SH-SY5Y (cell line): ENCODE measurements at regions not wholly inside any gene's neighbourhood (a gene's known extent, or its start where the extent isn't known, plus 50 kb on each side); places are given as distances from the start of the nearest gene placed in this dataset.

Source experiments
- GATA2 ChIP-seq: IDR thresholded peaks from 2 replicates; pipeline ENCODE4 v1.6.1; 2011; ENCODE audit warnings: mild to moderate bottlenecking, low read depth, low read length
- GATA3 ChIP-seq: IDR thresholded peaks from 2 replicates; pipeline ENCODE4 v1.6.1; 2011; ENCODE audit warnings: low read depth, mild to moderate bottlenecking, low read length, moderate library complexity

- no peak for TF ChIP-seq GATA2
- TF ChIP-seq GATA3 = no peak
Measured at GRCh38 chr13:106709522-106709921, 141.6 kb upstream of the ARGLU1 start.

GRCh38 chr13:106702505-106702904, 134.6 kb upstream of the ARGLU1 start:
- TF ChIP-seq GATA2 (no peak), GATA3 (no peak)

DNA sequence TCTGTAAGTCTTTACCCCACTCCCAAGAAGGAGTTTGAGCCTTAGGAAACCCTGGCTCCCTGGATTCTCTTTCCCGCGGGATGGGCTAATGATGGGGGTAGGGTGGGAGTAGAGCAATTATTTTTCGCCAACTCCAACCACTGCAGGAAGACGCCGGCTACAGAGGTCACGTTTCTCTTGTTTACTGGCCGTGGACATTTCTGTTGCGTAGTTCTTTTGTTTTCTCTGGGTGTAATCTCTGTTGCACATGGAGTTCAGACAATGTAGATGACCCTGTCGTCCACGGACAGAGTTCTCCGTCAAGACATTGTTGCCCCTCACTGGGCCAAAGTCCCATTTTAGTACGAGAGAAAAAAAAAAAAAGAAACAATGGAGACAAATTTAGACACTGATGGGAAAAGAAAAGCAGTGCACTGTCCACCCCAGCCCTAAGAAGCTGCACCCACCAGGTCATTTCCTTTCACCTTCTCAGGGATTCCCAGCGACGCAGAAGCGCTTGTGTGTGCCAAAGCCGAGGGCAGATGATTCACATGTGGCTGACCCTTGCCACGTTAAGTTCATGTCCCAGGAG, 133.9 kb upstream of the ARGLU1 start:
- TF ChIP-seq GATA3 = no peak
- TF ChIP-seq GATA2 = no peak

- TF ChIP-seq GATA2 (no peak), GATA3 (no peak)
Measured at GRCh38 chr13:106700439-106700838, 132.5 kb upstream of the ARGLU1 start.

DNA sequence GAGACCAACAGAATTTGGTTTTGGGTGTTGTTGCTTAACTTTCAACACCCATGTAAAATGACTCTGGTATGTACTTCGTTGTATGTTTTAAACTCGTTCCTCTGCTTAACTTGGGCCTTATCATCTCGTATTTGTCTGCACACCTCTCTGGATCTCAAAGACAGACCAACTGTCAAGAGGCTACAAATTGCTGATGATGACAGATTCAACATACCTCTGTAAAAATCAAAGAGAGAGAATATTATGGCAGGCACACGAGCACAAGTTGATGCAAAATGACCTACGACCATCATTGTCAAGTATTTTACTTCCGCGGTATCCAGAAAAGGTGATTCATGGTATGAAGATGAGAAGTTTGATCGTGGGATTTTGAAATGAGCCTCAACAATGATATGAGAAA, 132.1 kb upstream of the ARGLU1 start:
- TF ChIP-seq GATA3 (no peak), GATA2 (no peak)

GRCh38 chr13:106699311-106699710, 131.4 kb upstream of the ARGLU1 start:
- no peak for TF ChIP-seq GATA2
- no peak for TF ChIP-seq GATA3

DNA sequence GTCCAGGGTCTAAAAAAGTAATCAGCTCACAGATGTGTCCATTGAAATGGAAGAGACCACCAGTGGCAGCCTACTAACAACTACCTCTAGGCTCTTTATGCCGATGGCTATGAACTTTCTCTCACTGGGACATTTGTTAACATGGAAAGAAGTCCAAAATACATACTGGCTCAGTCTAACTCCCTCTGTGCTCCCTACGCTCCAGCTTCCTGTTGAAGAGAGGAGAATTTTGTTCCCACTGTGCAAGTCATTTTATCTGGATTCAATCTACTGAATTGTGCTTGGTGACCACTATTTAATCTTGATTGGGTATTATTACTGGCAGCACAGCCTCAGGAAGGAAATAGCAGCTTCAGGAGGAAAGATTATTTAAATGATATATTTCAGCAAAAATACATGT, 128.8 kb upstream of the ARGLU1 start:
- TF ChIP-seq GATA2 = no peak

GRCh38 chr13:106696140-106696539, 128.2 kb upstream of the ARGLU1 start:
- TF ChIP-seq GATA2 (no peak), GATA3 (no peak)

DNA sequence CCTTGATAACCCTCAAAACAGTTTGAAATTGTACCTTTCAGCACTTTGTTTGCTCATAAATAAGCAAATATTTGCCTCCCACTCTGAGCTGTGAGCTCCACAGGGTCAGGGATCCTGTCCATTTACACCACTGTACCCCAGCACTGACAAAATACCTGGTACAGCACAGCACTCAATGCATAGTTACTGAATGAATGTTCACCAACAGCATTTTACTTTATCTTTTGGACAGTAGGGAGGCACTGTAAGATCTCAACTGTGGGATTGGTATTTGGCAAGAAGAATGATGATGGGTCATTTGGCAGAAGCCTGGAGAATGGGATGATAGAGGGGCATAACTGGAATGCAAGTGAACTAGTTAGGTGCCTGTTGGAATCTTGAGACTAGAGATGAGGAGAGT, 127.2 kb upstream of the ARGLU1 start:
- TF ChIP-seq GATA2 = no peak
- TF ChIP-seq GATA3 = no peak

DNA sequence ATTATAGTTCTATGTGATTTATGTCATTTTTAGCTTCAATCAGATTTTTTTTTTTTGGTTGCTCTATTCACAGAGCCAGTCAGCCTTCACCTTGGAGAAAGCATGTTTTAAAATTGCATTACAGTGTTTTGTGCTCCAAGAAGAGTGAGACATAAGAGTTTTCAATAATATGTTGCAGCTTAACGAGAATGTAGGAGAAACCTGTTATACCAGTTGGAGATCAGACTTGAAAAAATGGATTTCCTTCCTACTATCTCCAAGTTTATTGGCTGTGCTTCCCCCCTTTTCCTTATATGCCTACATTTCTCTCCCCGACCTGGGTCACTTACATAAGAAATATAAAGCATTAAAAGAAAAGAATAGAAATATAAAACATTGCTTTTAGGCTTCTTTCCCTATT, 123.9 kb upstream of the ARGLU1 start:
- TF ChIP-seq GATA3 = no peak
- TF ChIP-seq GATA2 = no peak

DNA sequence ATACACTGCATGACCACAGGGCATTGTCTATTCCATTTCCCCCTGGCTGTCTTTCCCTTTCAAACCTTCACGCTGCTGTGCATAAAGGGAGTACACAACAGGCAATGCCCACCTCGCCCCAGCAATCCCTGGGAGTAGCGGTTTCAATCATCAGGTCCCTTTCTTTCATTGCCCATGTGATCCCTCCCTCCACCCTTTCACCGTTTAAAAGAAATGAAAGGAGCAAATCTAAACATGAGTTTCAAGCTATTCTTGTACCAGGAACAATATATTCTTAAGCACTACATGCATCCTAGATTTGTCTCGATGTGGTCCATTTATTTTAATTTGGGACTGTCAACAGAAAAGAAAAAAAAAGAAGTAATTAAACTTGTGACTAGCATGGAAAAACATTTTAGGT, 123.4 kb upstream of the ARGLU1 start:
- TF ChIP-seq GATA3 = no peak

DNA sequence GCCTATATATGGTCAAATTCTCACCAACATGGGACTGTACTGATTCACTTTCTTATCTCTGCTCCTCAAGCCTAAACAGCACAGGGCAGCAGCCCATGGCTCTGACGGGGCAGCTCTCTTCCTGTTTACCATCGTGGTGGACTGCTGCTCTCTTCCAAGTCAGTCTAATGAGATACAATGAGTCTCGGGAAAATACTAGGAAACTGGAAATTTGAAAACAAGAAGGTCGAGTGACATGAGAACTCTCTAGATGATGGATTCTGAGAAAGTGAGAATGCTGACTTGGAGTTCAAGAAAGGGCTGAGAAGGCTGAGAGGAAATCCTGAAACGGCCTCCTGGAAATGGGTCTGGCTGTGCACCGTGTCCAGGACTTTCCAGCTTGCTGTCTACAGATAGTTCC, 122.8 kb upstream of the ARGLU1 start:
- TF ChIP-seq GATA3 (no peak), GATA2 (no peak)

DNA sequence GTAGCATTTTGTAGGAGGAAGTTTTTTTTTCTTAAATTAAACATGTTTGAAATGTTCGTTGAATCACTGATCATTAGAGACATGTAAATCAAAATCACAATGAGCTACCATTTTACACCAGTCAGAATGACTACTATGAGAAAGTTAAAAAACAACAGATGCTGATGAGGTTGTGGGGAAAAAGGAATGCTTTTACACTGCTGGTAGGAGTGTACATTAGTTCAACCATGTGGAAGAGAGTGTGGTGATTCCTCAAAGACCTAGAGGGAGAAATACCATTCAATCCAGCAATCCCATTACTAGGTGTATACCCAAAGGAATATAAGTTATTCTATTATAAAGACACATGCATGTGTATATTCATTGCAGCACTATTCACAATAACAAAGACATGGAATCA, 122.0 kb upstream of the ARGLU1 start:
- TF ChIP-seq GATA3 (no peak), GATA2 (no peak)

DNA sequence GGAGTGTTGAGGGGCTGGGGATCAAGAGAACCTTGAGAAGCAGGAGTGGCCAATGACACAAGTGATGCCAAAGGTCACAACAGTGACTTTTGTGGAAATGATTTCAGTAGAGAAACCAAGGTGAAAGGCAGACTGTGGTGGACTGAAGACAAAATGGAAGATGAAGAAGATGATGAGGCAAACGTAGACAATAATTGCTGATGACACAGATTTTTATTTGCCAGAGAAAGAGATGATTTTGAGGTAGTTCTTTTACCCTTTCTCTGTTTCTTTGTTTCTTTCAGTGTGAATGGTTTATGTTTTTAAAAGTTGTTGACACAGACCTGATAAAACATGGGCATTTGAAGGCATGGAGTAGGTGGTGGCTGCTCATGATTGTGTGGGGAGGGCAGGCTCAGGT, 121.0 kb upstream of the ARGLU1 start:
- TF ChIP-seq GATA2 = no peak
- TF ChIP-seq GATA3 = no peak

GRCh38 chr13:106686163-106686562, 118.2 kb upstream of the ARGLU1 start:
- TF ChIP-seq GATA3 (no peak), GATA2 (no peak)

DNA sequence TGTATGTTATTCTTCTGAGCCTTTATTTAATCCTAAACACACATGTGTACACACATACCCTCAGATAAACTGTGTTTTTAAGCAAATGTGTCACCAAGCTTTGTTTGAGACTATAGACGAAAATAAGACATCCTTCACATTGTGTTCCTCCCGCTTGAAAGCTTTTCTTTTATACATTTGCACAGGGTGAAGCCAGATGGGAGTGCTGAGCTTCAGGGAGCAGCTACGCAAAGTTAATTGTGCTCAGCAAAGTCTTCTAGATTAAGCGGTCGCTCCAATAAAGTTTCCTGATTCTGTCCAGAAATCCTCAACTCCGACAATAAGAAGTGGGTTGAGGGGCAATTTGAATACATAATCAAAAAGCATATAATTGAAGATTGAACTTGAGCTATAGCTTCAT, 117.2 kb upstream of the ARGLU1 start:
- no peak for TF ChIP-seq GATA2
- no peak for TF ChIP-seq GATA3

DNA sequence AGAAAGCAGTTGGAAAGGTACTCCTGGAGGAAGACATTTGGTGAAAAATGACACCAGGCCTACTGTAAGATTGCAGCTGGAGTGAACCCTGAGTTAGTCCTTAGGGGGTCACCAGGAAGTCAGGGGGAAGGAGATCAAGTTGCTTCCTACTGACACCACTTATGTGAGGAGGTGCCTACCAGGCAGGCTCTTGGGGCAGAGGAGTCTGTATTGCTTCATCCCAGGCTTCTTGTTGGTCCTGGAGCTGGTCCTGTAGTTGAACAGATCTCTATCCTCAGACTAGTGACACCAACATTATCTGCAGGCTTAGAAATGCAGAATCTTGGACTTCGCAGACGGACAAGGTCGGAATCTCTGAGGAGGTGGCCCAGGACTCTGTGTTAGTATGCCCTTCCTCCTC, 116.0 kb upstream of the ARGLU1 start:
- no peak for TF ChIP-seq GATA2
- TF ChIP-seq GATA3 = no peak
